Uterus (tissue), 3 donors: ENCODE measurements at regions not wholly inside any gene's neighbourhood (a gene's known extent, or its start where the extent isn't known, plus 50 kb on each side); places are given as distances from the start of the nearest gene placed in this dataset.

Experiments used
- DNase-seq, 2 donors: peaks; one replicate each; pipeline ENCODE4 v3.0.0-alpha.2; 2019 to 2020
- H3K27ac ChIP-seq, 2 donors: fragments of 200-600 bp; sonication (generic); 1 replicate in 1 of 2; 2 replicates in 1 of 2; pipeline ENCODE4 v1.5.1; 2016 to 2018
- H3K27me3 ChIP-seq, 2 donors: fragments of 200-600 bp; sonication (generic); one replicate each; pipeline ENCODE4 v1.5.1; 2018 to 2019; ENCODE audit warnings: control low read depth in 1 of 2
- H3K36me3 ChIP-seq, 2 donors: fragments of 200-600 bp; sonication (generic); one replicate each; pipeline ENCODE4 v1.5.1; 2019; ENCODE audit warnings: control low read depth in 1 of 2
- H3K4me1 ChIP-seq, 2 donors: fragments of 200-600 bp; sonication (generic); one replicate each; pipeline ENCODE4 v1.5.1; 2018 to 2019; ENCODE audit warnings: control low read depth in 1 of 2
- H3K4me3 ChIP-seq, 2 donors: fragments of 200-600 bp; sonication (generic); 1 replicate in 1 of 2; 2 replicates in 1 of 2; pipeline ENCODE4 v1.5.1; 2018 to 2019; ENCODE audit warnings: mild to moderate bottlenecking in 1 of 2
- H3K9me3 ChIP-seq, 2 donors: fragments of 200-600 bp; sonication (generic); one replicate each; pipeline ENCODE4 v1.5.1; 2019; ENCODE audit warnings: control low read depth in 1 of 2
- POLR2A ChIP-seq, 2 donors: fragments of 450-650 bp; IDR thresholded peaks; one replicate each; pipeline ENCODE4 v1.6.1; 2016; ENCODE audit warnings: antibody characterized with exemption in 2 of 2, mild to moderate bottlenecking in 1 of 2, moderate library complexity in 1 of 2
- intact Hi-C: fragments of 100-400 bp; cut with DNase I; formaldehyde crosslinking; loops from one replicate; pipeline ENCODE4 v1.15.1; 2023; ENCODE audit warnings: low total_unique reads
- TF ChIP-seq, protein P1 (sequence below), 4 experiments: fragments of 200-600 bp in 2 of 4; fragments of 450-650 bp in 2 of 4; sonication (generic) in 2 of 4; IDR thresholded peaks; one replicate each; pipeline ENCODE4 v1.5.1; 2016 to 2019; ENCODE audit warnings: antibody characterized with exemption in 4 of 4, mild to moderate bottlenecking in 2 of 4, moderate library complexity in 1 of 4
- donor health status: DM: yes; HTN: yes; CAD: no.

DNA sequence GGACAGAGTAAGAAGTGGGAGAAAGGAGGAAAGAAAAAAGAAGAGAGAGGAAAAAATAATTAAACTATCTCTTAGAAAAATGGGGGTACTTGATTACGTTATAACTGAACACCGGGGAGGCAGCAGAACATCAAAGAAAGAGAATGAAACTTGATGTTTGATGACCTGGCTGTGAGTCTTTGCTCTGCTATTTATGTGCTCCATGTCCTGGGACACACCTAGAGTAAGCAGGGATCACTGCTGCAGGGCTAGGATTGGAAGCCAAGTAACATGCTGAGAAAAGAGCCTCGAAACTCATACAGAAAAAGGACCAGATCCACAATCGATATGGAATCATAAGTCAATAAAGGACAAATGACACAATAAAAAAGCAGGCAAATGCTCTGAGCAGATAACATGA is 56.7 kb upstream of the COL13A1 start:
- intact Hi-C loops: no loop called here
- no peak for DNase-seq
- TF ChIP-seq, protein P1, sequence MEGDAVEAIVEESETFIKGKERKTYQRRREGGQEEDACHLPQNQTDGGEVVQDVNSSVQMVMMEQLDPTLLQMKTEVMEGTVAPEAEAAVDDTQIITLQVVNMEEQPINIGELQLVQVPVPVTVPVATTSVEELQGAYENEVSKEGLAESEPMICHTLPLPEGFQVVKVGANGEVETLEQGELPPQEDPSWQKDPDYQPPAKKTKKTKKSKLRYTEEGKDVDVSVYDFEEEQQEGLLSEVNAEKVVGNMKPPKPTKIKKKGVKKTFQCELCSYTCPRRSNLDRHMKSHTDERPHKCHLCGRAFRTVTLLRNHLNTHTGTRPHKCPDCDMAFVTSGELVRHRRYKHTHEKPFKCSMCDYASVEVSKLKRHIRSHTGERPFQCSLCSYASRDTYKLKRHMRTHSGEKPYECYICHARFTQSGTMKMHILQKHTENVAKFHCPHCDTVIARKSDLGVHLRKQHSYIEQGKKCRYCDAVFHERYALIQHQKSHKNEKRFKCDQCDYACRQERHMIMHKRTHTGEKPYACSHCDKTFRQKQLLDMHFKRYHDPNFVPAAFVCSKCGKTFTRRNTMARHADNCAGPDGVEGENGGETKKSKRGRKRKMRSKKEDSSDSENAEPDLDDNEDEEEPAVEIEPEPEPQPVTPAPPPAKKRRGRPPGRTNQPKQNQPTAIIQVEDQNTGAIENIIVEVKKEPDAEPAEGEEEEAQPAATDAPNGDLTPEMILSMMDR (IDR thresholded peaks at IDR 0.05): no peak
- no peak for TF ChIP-seq POLR2A (IDR thresholded peaks at IDR 0.05)
- no peak overlapping the region for H3K4me3 ChIP-seq
- no peaks in the 10 kb centered on the region for H3K4me1 ChIP-seq
- no peaks in the 10 kb centered on the region for H3K9me3 ChIP-seq
- no peaks in the 10 kb centered on the region for H3K27me3 ChIP-seq
- H3K36me3 ChIP-seq: no peaks in the 10 kb centered on the region
- no peak overlapping the region for H3K27ac ChIP-seq

DNA sequence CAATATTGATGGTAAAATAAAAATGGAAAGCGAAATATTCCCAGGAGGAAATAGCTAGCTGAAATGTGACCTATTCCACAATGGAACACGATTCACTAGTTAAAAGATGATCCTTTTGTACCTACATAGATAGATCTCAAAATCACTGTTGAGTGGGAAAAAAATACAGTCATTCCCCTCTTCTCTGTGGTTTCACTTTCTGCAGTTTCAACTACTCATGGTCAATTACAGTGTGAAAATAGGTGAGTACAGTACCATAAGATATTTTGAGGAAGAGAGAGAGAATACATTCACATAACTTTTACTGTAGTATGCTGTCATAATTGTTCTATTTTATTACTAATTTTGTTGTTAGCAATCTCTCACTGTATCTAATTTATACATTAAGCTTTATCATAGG is 56.0 kb upstream of the COL13A1 start:
- no peak for TF ChIP-seq POLR2A (IDR thresholded peaks at IDR 0.05)
- TF ChIP-seq, protein P1 (IDR thresholded peaks at IDR 0.05): no peak
- no peaks in the 10 kb centered on the region for H3K27me3 ChIP-seq
- DNase-seq: no peak
- no peaks in the 10 kb centered on the region for H3K4me1 ChIP-seq
- no peak overlapping the region for H3K27ac ChIP-seq
- intact Hi-C loops: no loop called here
- H3K9me3 ChIP-seq: no peaks in the 10 kb centered on the region
- H3K4me3 ChIP-seq: no peak overlapping the region
- H3K36me3 ChIP-seq: no peaks in the 10 kb centered on the region

DNA sequence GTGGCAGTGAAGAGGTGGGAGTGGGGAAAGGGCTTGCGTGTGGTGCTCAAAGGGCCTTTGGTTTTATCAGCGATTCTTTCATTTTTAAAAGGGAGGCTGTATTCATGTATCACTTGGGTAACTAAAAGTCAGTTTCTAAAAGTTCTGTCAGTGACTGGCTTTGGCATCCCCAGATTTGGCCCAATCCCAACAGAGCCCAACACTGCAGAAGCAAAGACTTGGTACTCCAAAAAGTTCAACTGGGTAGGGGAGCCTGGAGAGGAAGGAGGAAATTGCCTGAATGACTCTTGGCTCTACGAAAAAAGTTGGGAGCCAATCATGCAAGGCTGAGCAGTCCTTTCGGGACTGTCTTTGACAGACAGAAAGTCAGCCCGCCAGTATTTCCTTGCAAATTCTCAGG is 54.5 kb upstream of the COL13A1 start:
- intact Hi-C loops: no loop called here
- no peaks in the 10 kb centered on the region for H3K27me3 ChIP-seq
- no peak for DNase-seq
- H3K9me3 ChIP-seq: no peaks in the 10 kb centered on the region
- H3K4me1 ChIP-seq: no peaks in the 10 kb centered on the region
- no peak overlapping the region for H3K4me3 ChIP-seq
- TF ChIP-seq POLR2A (IDR thresholded peaks at IDR 0.05): no peak
- TF ChIP-seq, protein P1 (IDR thresholded peaks at IDR 0.05): no peak
- H3K36me3 ChIP-seq: no peaks in the 10 kb centered on the region
- no peak overlapping the region for H3K27ac ChIP-seq

DNA sequence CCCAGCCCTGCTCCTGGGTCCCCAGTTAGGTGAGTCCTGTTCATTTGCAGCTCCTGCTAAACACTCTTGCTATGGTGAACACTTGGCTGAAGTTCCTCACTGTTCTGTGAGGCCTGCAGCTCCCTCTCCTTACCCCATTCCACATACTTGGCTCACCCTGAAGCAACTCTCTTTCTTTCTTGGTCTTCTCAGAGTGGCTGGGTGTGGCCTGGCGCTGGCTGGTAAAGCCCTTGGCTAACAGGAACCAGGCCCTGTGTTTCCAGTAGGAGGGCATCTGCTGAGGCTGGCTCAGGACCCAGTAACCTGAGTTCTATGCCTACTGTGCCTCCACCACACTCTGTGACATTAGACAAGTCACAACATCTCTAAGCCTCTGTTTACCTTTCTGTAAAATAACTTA is 53.1 kb upstream of the COL13A1 start:
- H3K36me3 ChIP-seq: no peaks in the 10 kb centered on the region
- TF ChIP-seq, protein P1 (IDR thresholded peaks at IDR 0.05): no peak
- no peak for TF ChIP-seq POLR2A (IDR thresholded peaks at IDR 0.05)
- intact Hi-C loops: no loop called here
- no peak overlapping the region for H3K27ac ChIP-seq
- H3K4me1 ChIP-seq: no peaks in the 10 kb centered on the region
- no peak for DNase-seq
- H3K9me3 ChIP-seq: no peaks in the 10 kb centered on the region
- H3K4me3 ChIP-seq: no peak overlapping the region
- H3K27me3 ChIP-seq: no peaks in the 10 kb centered on the region

DNA sequence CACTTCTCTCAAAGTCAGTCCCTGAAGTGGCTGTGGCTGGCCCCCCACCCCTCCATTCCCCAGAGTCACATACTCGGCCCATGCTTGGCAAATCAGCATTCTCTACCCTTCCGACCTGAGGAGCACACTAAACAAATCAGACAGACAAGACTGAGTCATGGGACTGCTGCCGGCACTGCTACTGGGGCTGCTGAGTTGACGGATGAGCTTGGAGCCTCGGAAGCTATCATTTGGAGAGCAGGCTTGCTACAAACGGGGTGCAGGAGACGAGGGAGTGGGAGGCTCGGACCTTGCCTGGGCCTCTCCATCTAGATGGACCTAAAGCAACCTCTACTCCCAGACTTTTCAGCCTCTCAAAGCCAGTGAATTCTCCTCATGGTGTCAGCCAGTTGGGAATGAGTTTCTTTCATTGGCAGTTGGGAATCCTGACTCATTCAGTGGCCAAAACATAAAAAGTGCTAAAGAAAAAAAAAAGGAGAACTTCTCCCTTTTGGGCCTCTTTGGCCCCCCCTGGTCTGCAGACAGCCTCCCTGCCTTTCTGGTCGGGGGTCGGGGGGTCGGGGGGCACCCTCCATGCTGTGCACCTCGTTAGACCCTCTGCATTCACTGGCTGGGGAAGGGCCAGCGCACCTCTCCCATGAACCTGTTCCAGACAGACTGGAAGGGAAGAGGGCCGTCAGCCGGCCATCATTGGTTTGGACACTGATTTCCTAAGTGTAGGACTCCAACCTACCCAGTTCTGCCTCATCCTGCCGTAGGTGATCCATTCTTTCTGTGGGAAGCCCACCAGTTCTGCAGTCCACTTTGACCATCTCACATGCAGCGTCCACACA is 52.3 kb upstream of the COL13A1 start:
- H3K9me3 ChIP-seq: no peaks in the 10 kb centered on the region
- TF ChIP-seq, protein P1 (IDR thresholded peaks at IDR 0.05): no peak
- no peak for TF ChIP-seq POLR2A (IDR thresholded peaks at IDR 0.05)
- H3K27me3 ChIP-seq: no peaks in the 10 kb centered on the region
- intact Hi-C loops: no loop called here
- H3K36me3 ChIP-seq: no peaks in the 10 kb centered on the region
- no peak overlapping the region for H3K27ac ChIP-seq
- no peaks in the 10 kb centered on the region for H3K4me1 ChIP-seq
- DNase-seq: no peak
- no peak overlapping the region for H3K4me3 ChIP-seq
